ENCODE measurements at regions not wholly inside any gene's neighbourhood (a gene's known extent, or its start where the extent isn't known, plus 50 kb on each side); places are given as distances from the start of the nearest gene placed in this dataset.
"Not testable (repeated sequence)": the region's sequence is repeated elsewhere in the genome, so short reads cannot be mapped to it uniquely, and the experiment has no call there.

- FAIRE-seq (peak; percentile 28), DNase-seq (ENCODE audit: insufficient read length, low spot score) (no peak)
Observed at GRCh38 chrX:54615109-54615508, 85.1 kb downstream of the GNL3L start.

GRCh38 chrX:54633641-54634040 lies 103.6 kb downstream of the GNL3L start:
- DNase-seq (ENCODE audit: insufficient read length, low spot score) = no peak

GRCh38 chrX:54639018-54639345 lies 109.0 kb downstream of the GNL3L start:
- FAIRE-seq (no peak), DNase-seq (ENCODE audit: insufficient read length, low spot score) (no peak)

More at GRCh38 chrX:54633641-54634040, 103.6 kb downstream of the GNL3L start:
- FAIRE-seq = no peak

- FAIRE-seq (peak; percentile 98), DNase-seq (ENCODE audit: insufficient read length, low spot score) (peak; percentile 44)
Observed at GRCh38 chrX:54639346-54640102, 109.5 kb downstream of the GNL3L start.

GRCh38 chrX:54640103-54640690 lies 110.2 kb downstream of the GNL3L start:
- DNase-seq (ENCODE audit: insufficient read length, low spot score) (no peak), FAIRE-seq (no peak)

GRCh38 chrX:54640736-54641135 lies 110.7 kb downstream of the GNL3L start:
- DNase-seq (ENCODE audit: insufficient read length, low spot score) (no peak), FAIRE-seq (no peak)

- DNase-seq (ENCODE audit: insufficient read length, low spot score) (no peak), FAIRE-seq (no peak)
Observed at GRCh38 chrX:54641530-54641929, 111.5 kb downstream of the GNL3L start.

GRCh38 chrX:54647607-54648006 lies 117.6 kb downstream of the GNL3L start:
- DNase-seq (ENCODE audit: insufficient read length, low spot score); FAIRE-seq: not testable (repeated sequence)

GRCh38 chrX:54659547-54659946 lies 129.5 kb downstream of the GNL3L start:
- FAIRE-seq = peak; percentile 52

GRCh38 chrX:54675762-54676161 lies 122.3 kb downstream of the ITIH6 start:
- no peak for FAIRE-seq
- DNase-seq (ENCODE audit: insufficient read length, low spot score) = no peak

More at GRCh38 chrX:54659547-54659946, 129.5 kb downstream of the GNL3L start:
- no peak for DNase-seq (ENCODE audit: insufficient read length, low spot score)

GRCh38 chrX:54695231-54695630 lies 102.8 kb downstream of the ITIH6 start:
- FAIRE-seq (no peak), DNase-seq (ENCODE audit: insufficient read length, low spot score) (no peak)

GRCh38 chrX:54695816-54696487 lies 102.1 kb downstream of the ITIH6 start:
- DNase-seq (ENCODE audit: insufficient read length, low spot score) (peak; percentile 32), FAIRE-seq (peak; percentile 88)

Data from GM19239 (cell line).